ENCODE measurements at regions not wholly inside any gene's neighbourhood (a gene's known extent, or its start where the extent isn't known, plus 50 kb on each side); places are given as distances from the start of the nearest gene placed in this dataset.
"Not testable (repeated sequence)": the region's sequence is repeated elsewhere in the genome, so short reads cannot be mapped to it uniquely, and the experiment has no call there.

- no peaks in the 10 kb centered on the region for H3K4me1 ChIP-seq
- WGBS, 2 donors: 53 to 60% methylated on average over 6 of the region's 6 CpGs
Observed at GRCh38 chr7:156360835-156361234, 279.7 kb upstream of the RNF32 start.

GRCh38 chr7:156356551-156356950, 284.0 kb upstream of the RNF32 start:
- no peak for TF ChIP-seq CTCF (IDR thresholded peaks at IDR 0.05)
- TF ChIP-seq POLR2A (IDR thresholded peaks at IDR 0.05): no peak
- Histone ChIP-seq H3K36me3 (no peaks in the 10 kb centered on the region), H3K27me3 (no peaks in the 10 kb centered on the region), H3K27ac (no peak overlapping the region), H3K9me3 (no peaks in the 10 kb centered on the region), H3K4me3 (replicated peaks in 1 of 3) (no peak overlapping the region), H3K4me1 (no peaks in the 10 kb centered on the region)
- WGBS, 2 donors: 83 to 86% methylated on average over 5 of the region's 5 CpGs
- DNase-seq: no peak
- intact Hi-C loops (cut with DNase I): no loop called here

More at GRCh38 chr7:156360835-156361234, 279.7 kb upstream of the RNF32 start:
- Histone ChIP-seq H3K9me3 (no peaks in the 10 kb centered on the region), H3K27ac (no peak overlapping the region), H3K4me3 (replicated peaks in 1 of 3) (no peak overlapping the region), H3K27me3 (no peaks in the 10 kb centered on the region), H3K36me3 (no peaks in the 10 kb centered on the region)
- intact Hi-C loops (cut with DNase I): no loop called here
- TF ChIP-seq CTCF (IDR thresholded peaks at IDR 0.05) (no peak), POLR2A (IDR thresholded peaks at IDR 0.05) (no peak)
- no peak for DNase-seq

GRCh38 chr7:156353352-156353751, 287.2 kb upstream of the RNF32 start:
- intact Hi-C loops (cut with DNase I): no loop called here
- DNase-seq: no peak
- H3K9me3 ChIP-seq: no peaks in the 10 kb centered on the region
- no peaks in the 10 kb centered on the region for H3K36me3 ChIP-seq
- WGBS, 2 donors: 91 to 96% methylated on average over 7 of the region's 7 CpGs
- H3K27ac ChIP-seq: no peak overlapping the region
- no peak overlapping the region for H3K4me3 ChIP-seq (replicated peaks in 1 of 3)
- no peak for TF ChIP-seq CTCF (IDR thresholded peaks at IDR 0.05)
- no peak for TF ChIP-seq POLR2A (IDR thresholded peaks at IDR 0.05)
- H3K27me3 ChIP-seq: no peaks in the 10 kb centered on the region
- H3K4me1 ChIP-seq: no peaks in the 10 kb centered on the region

- H3K36me3 ChIP-seq; H3K4me3 ChIP-seq (replicated peaks in 1 of 3); H3K9me3 ChIP-seq; H3K4me1 ChIP-seq; H3K27ac ChIP-seq; H3K27me3 ChIP-seq; intact Hi-C loops (cut with DNase I); DNase-seq: not testable (repeated sequence)
- WGBS, 2 donors: 79 to 92% methylated on average over 3 to 21 of the region's 25 CpGs
Observed at GRCh38 chr7:156347703-156348248, 292.8 kb upstream of the RNF32 start.

GRCh38 chr7:156347132-156347531, 293.4 kb upstream of the RNF32 start:
- no peak overlapping the region for H3K27ac ChIP-seq
- H3K27me3 ChIP-seq: no peaks in the 10 kb centered on the region
- H3K4me3 ChIP-seq (replicated peaks in 1 of 3): no peak overlapping the region
- H3K36me3 ChIP-seq: no peaks in the 10 kb centered on the region
- WGBS, 2 donors: 68 to 80% methylated on average over 12 of the region's 12 CpGs
- H3K4me1 ChIP-seq: no peaks in the 10 kb centered on the region
- TF ChIP-seq CTCF (IDR thresholded peaks at IDR 0.05) (no peak), POLR2A (IDR thresholded peaks at IDR 0.05) (no peak)
- intact Hi-C loops (cut with DNase I): no loop called here
- no peaks in the 10 kb centered on the region for H3K9me3 ChIP-seq
- DNase-seq: no peak

GRCh38 chr7:156344595-156344994, 296.0 kb upstream of the RNF32 start:
- WGBS, 2 donors: 95 to 96% methylated on average over 3 of the region's 3 CpGs
- Histone ChIP-seq H3K4me3 (replicated peaks in 1 of 3) (no peak overlapping the region), H3K4me1 (no peaks in the 10 kb centered on the region)

More at GRCh38 chr7:156344595-156344994, 296.0 kb upstream of the RNF32 start:
- intact Hi-C loops (cut with DNase I): no loop called here
- Histone ChIP-seq H3K27me3 (no peaks in the 10 kb centered on the region), H3K9me3 (no peaks in the 10 kb centered on the region), H3K36me3 (no peaks in the 10 kb centered on the region), H3K27ac (no peak overlapping the region)
- no peak for DNase-seq
- TF ChIP-seq POLR2A (IDR thresholded peaks at IDR 0.05) (no peak), CTCF (IDR thresholded peaks at IDR 0.05) (no peak)

Data from thyroid gland (tissue), 4 donors.